ENCODE measurements at regions not wholly inside any gene's neighbourhood (a gene's known extent, or its start where the extent isn't known, plus 50 kb on each side); places are given as distances from the start of the nearest gene placed in this dataset.

DNA sequence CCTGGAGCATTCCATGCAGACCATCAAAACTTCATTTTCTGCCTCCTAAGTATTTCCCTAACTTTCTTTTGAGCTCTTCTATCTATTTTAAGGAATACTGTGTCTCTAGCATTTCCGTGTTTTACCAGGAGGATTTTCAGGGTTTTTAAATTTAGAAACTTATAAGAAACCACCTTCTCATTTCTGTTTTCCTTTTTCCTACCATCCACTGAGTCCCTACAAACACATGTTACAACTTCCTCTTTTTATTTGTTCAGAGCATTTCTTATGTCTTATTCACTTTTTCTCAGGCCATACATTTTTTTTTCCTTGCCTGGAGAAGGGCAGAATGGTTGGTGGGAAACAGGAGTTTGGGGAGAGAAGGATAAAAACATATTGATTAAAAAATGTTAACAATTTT lies 130.0 kb upstream of the BMP5 start:
- Histone ChIP-seq H3K4me3 (no peak overlapping the region), H3K4me1 (no peaks in the 10 kb centered on the region), H3K9me3 (no peaks in the 10 kb centered on the region), H3K36me3 (ENCODE audit: insufficient read depth in 1 of 2, low read depth in 1 of 2) (no peaks in the 10 kb centered on the region), H3K27me3 (ENCODE audit: insufficient read depth in 3 of 3, low read length in 2 of 3) (no peaks in the 10 kb centered on the region), H3K27ac (no peak overlapping the region)
- TF ChIP-seq, protein P1, sequence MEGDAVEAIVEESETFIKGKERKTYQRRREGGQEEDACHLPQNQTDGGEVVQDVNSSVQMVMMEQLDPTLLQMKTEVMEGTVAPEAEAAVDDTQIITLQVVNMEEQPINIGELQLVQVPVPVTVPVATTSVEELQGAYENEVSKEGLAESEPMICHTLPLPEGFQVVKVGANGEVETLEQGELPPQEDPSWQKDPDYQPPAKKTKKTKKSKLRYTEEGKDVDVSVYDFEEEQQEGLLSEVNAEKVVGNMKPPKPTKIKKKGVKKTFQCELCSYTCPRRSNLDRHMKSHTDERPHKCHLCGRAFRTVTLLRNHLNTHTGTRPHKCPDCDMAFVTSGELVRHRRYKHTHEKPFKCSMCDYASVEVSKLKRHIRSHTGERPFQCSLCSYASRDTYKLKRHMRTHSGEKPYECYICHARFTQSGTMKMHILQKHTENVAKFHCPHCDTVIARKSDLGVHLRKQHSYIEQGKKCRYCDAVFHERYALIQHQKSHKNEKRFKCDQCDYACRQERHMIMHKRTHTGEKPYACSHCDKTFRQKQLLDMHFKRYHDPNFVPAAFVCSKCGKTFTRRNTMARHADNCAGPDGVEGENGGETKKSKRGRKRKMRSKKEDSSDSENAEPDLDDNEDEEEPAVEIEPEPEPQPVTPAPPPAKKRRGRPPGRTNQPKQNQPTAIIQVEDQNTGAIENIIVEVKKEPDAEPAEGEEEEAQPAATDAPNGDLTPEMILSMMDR (IDR thresholded peaks at IDR 0.05) = no peak
- no peak for DNase-seq
- 68 to 75% (median 68%) methylated on average over 1 of the region's 1 CpG for WGBS, 3 donors
- intact Hi-C loops (cut with DNase I) = no loop called here
- ATAC-seq = no peak

DNA sequence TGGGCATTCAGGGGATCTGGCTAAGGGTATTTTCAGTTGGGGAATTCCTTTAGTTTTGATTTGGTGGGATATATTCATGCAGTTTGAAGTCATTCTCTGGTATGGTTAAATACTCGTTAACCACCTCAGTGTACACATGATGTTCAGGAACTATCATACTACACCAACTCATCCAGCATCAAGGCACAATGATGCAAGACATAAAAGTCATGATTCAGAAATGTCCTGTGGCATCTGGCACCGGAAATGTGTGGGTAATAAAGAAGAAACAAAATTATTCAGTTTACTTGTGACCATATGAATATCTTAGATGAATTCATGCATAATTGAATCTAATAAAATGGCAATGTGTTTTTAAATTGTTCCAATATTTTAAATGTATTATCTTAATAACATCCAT lies 129.0 kb upstream of the BMP5 start:
- no peaks in the 10 kb centered on the region for H3K4me1 ChIP-seq
- 64 to 88% (median 87%) methylated on average over 2 of the region's 2 CpGs for WGBS, 3 donors
- no peaks in the 10 kb centered on the region for H3K36me3 ChIP-seq (ENCODE audit: insufficient read depth in 1 of 2, low read depth in 1 of 2)
- no peaks in the 10 kb centered on the region for H3K27me3 ChIP-seq (ENCODE audit: insufficient read depth in 3 of 3, low read length in 2 of 3)
- ATAC-seq (no peak), DNase-seq (no peak)
- intact Hi-C loops (cut with DNase I) = no loop called here
- no peaks in the 10 kb centered on the region for H3K9me3 ChIP-seq
- H3K4me3 ChIP-seq = no peak overlapping the region
- no peak overlapping the region for H3K27ac ChIP-seq
- TF ChIP-seq, protein P1 (IDR thresholded peaks at IDR 0.05) = no peak

- H3K36me3 ChIP-seq (ENCODE audit: insufficient read depth in 1 of 2, low read depth in 1 of 2) = no peaks in the 10 kb centered on the region
- H3K4me1 ChIP-seq = no peaks in the 10 kb centered on the region
- TF ChIP-seq, protein P1 (IDR thresholded peaks at IDR 0.05) = no peak
- intact Hi-C loops (cut with DNase I) = no loop called here
- no peak overlapping the region for H3K4me3 ChIP-seq
- no peak overlapping the region for H3K27ac ChIP-seq
- 86 to 91% (median 87%) methylated on average over 2 of the region's 2 CpGs for WGBS, 3 donors
- H3K27me3 ChIP-seq (ENCODE audit: insufficient read depth in 3 of 3, low read length in 2 of 3) = no peaks in the 10 kb centered on the region
- H3K9me3 ChIP-seq = no peaks in the 10 kb centered on the region
- DNase-seq (no peak), ATAC-seq (no peak)
Measured at GRCh38 chr6:56003616-56004015, 128.2 kb upstream of the BMP5 start.

DNA sequence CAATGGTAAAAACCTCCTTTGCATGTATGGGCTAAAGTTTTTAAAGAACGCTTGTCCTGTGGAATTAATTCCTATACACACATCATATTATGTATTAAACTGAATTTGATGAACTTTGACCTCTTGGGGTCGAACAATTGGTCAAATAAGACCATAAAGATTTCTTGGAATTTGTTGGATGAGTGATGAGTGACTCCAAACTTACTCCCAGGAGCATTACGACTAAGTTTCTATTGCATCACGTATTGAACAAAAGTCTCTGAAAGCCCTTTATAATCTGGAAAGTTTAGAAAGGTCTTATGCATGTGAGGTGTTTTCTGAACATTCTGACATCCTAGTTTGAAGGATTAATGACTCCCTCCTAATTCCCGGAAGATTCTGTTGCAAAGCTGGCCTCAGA lies 126.9 kb upstream of the BMP5 start:
- H3K4me1 ChIP-seq = no peaks in the 10 kb centered on the region
- ATAC-seq = no peak
- WGBS, 3 donors = 66 to 71% (median 70%) methylated on average over 5 of the region's 5 CpGs
- no peak overlapping the region for H3K4me3 ChIP-seq
- H3K27ac ChIP-seq = no peak overlapping the region
- H3K27me3 ChIP-seq (ENCODE audit: insufficient read depth in 3 of 3, low read length in 2 of 3) = no peaks in the 10 kb centered on the region
- no peaks in the 10 kb centered on the region for H3K36me3 ChIP-seq (ENCODE audit: insufficient read depth in 1 of 2, low read depth in 1 of 2)
- intact Hi-C loops (cut with DNase I) = no loop called here
- no peaks in the 10 kb centered on the region for H3K9me3 ChIP-seq
- DNase-seq = no peak
- TF ChIP-seq, protein P1 (IDR thresholded peaks at IDR 0.05) = no peak

GRCh38 chr6:55998576-55998975 lies 123.2 kb upstream of the BMP5 start:
- no peaks in the 10 kb centered on the region for H3K9me3 ChIP-seq
- DNase-seq (no peak), ATAC-seq (no peak)
- H3K27me3 ChIP-seq (ENCODE audit: insufficient read depth in 3 of 3, low read length in 2 of 3) = no peaks in the 10 kb centered on the region
- intact Hi-C loops (cut with DNase I) = no loop called here
- TF ChIP-seq, protein P1 (IDR thresholded peaks at IDR 0.05) = no peak
- WGBS, 3 donors = 89 to 92% (median 89%) methylated on average over 2 of the region's 2 CpGs
- no peaks in the 10 kb centered on the region for H3K4me1 ChIP-seq
- H3K4me3 ChIP-seq = no peak overlapping the region
- H3K27ac ChIP-seq = no peak overlapping the region
- H3K36me3 ChIP-seq (ENCODE audit: insufficient read depth in 1 of 2, low read depth in 1 of 2) = no peaks in the 10 kb centered on the region

Measured in psoas muscle (tissue), 7 donors.